ENCODE measurements at regions not wholly inside any gene's neighbourhood (a gene's known extent, or its start where the extent isn't known, plus 50 kb on each side); places are given as distances from the start of the nearest gene placed in this dataset.

- TF ChIP-seq EZH2 (IDR thresholded peaks at IDR 0.05; ENCODE audit: insufficient read depth, poor library complexity, severe bottlenecking) (no peak), EZH2phosphoT487 (IDR thresholded peaks at IDR 0.05; ENCODE audit: insufficient read depth, low read depth) (no peak)
Observed at GRCh38 chr11:70596091-70596490, 197.8 kb downstream of the CTTN start.

Data from GM23248 (cell line).